HEK293 (cell line): ENCODE measurements at regions not wholly inside any gene's neighbourhood (a gene's known extent, or its start where the extent isn't known, plus 50 kb on each side); places are given as distances from the start of the nearest gene placed in this dataset.

Source experiments
- CTCF ChIP-seq: fragments of 450-650 bp; formaldehyde crosslinking; IDR thresholded peaks from 2 replicates; pipeline ENCODE4 v1.5.1; 2016; ENCODE audit warnings: missing biosample characterization, missing genetic modification characterization
- GLIS2 ChIP-seq: fragments of 450-650 bp; formaldehyde crosslinking; IDR thresholded peaks from 2 replicates; pipeline ENCODE4 v1.5.1; 2016; ENCODE audit warnings: missing biosample characterization, missing genetic modification characterization
- REST ChIP-seq: fragments of 450-650 bp; formaldehyde crosslinking; IDR thresholded peaks from 2 replicates; pipeline ENCODE4 v1.5.1; 2016; ENCODE audit warnings: missing biosample characterization, missing genetic modification characterization
- ZNF621 ChIP-seq: fragments of 450-650 bp; formaldehyde crosslinking; IDR thresholded peaks from 2 replicates; pipeline ENCODE4 v1.5.1; 2017; ENCODE audit warnings: missing biosample characterization, missing genetic modification characterization

GRCh38 chr3:182067423-182067822 lies 355.7 kb downstream of the SOX2 start:
- peak; percentile 82 for TF ChIP-seq REST (tag by site-specific recombination)
- no peak for TF ChIP-seq GLIS2 (tag by site-specific recombination)
- TF ChIP-seq CTCF (tag by site-specific recombination) = no peak
- no peak for TF ChIP-seq ZNF621 (tag by site-specific recombination)
